ENCODE measurements at regions not wholly inside any gene's neighbourhood (a gene's known extent, or its start where the extent isn't known, plus 50 kb on each side); places are given as distances from the start of the nearest gene placed in this dataset.

DNA sequence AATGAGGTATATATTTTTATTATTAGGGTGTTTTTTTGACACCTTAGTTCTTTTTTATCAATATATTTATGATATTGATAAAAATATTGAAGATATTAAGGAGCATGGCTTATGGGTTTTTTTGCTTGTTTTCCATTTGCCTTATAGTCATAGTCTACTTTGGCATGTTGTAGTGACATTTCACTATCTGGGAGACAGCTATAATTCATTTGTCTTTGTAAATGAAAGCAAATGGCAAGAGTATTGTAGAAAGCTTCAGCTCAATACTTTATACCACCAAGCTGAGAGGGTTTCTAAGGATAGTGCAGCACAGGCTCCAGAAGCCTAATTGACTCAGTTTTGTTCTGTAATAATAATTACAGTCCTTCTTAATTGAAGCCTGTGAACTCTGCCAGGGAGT lies 1182.3 kb downstream of the EFNA5 start:
- Histone ChIP-seq H3F3A (replicated peaks; ENCODE audit: insufficient read depth) (no peaks in the 10 kb centered on the region), H3K27ac (ENCODE audit: low read depth in 2 of 2, low read length in 1 of 2) (peak overlapping the region in 1 of 2 experiments; percentile 22; a peak in 1 of 4 replicates), H4K20me1 (ENCODE audit: insufficient read depth) (no peaks in the 10 kb centered on the region), H3K9me2 (no peaks in the 10 kb centered on the region), H2AFZ (ENCODE audit: low read depth) (0 out of 2 replicates have a peak overlapping the region, but pooled peaks have one; percentile 3), H3K4me1 (ENCODE audit: control insufficient read depth in 1 of 2, insufficient read depth in 2 of 2, low read depth in 1 of 2, low read length in 1 of 2) (no peaks in the 10 kb centered on the region; a peak in 1 of 4 replicates), H3K36me3 (replicated peaks in 1 of 2; ENCODE audit: control insufficient read depth in 1 of 2, insufficient read depth in 2 of 2, low read length in 1 of 2) (no peaks in the 10 kb centered on the region), H3K4me3 (ENCODE audit: low read depth in 2 of 2, low read length in 1 of 2) (no peak overlapping the region), H3K79me2 (ENCODE audit: insufficient read depth) (no peaks in the 10 kb centered on the region), H3K9ac (no peak overlapping the region), H3K27me3 (ENCODE audit: insufficient read depth) (no peaks in the 10 kb centered on the region), H3K4me2 (no peak overlapping the region), H3K9me3 (no peaks in the 10 kb centered on the region; the same call in 1 of the 2 replicates)
- no peak for DNase-seq
- TF ChIP-seq EP300 (IDR thresholded peaks at IDR 0.05; ENCODE audit: borderline replicate concordance in 1 of 2, low read depth in 1 of 2, low read length in 1 of 2) (no peak), FOXM1 (IDR thresholded peaks at IDR 0.05; ENCODE audit: low read depth) (no peak), USF2 (IDR thresholded peaks at IDR 0.05; ENCODE audit: borderline replicate concordance, low read depth, low read length) (no peak), POLR2AphosphoS5 (IDR thresholded peaks at IDR 0.05; ENCODE audit: low read depth, low read length) (no peak), RFX5 (IDR thresholded peaks at IDR 0.05; ENCODE audit: low read length) (no peak)
- CTCF ChIA-PET = no interaction called here
- POLR2A ChIA-PET = no interaction called here

DNA sequence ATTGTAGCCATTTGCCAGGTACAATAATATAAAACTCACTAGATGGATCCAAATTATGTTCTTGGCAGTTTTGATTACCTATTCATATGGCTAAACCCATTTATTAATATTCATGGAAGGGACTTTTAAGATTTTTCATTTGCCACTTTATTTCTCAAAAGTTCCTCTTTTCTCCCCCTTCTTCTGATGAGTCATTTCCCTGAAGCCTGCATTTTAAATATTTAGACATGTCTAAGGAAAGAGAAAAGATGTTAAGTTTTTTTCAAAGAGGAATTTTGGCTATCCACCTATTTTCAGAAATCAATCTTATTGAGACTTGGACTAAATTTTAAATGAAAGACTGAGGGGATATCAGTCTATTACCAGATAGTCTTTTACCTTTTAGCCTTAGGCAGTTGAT lies 1189.4 kb downstream of the EFNA5 start:
- no peaks in the 10 kb centered on the region for H4K20me1 ChIP-seq (ENCODE audit: insufficient read depth)
- no peak overlapping the region for H3K27ac ChIP-seq (ENCODE audit: low read depth in 2 of 2, low read length in 1 of 2)
- TF ChIP-seq JUND (IDR thresholded peaks at IDR 0.05) (peak; percentile 51; the same call in 1 of the 2 replicates), FOSL2 (IDR thresholded peaks at IDR 0.05; ENCODE audit: borderline replicate concordance, low read depth) (peak; percentile 11; the same call in 1 of the 2 replicates), RFX5 (IDR thresholded peaks at IDR 0.05; ENCODE audit: low read length) (no peak)
- no peaks in the 10 kb centered on the region for H3K36me3 ChIP-seq (replicated peaks in 1 of 2; ENCODE audit: control insufficient read depth in 1 of 2, insufficient read depth in 2 of 2, low read length in 1 of 2)
- H3K9me2 ChIP-seq = no peaks in the 10 kb centered on the region
- no peak overlapping the region for H3K4me3 ChIP-seq (ENCODE audit: low read depth in 2 of 2, low read length in 1 of 2)
- POLR2A ChIA-PET = no interaction called here
- no peaks in the 10 kb centered on the region for H3K79me2 ChIP-seq (ENCODE audit: insufficient read depth)
- no peak overlapping the region for H3K9ac ChIP-seq
- no peaks in the 10 kb centered on the region for H3K9me3 ChIP-seq
- peak overlapping the region; percentile 7; the same call in 1 of the 2 replicates for H2AFZ ChIP-seq (ENCODE audit: low read depth)
- no peak overlapping the region for H3K4me2 ChIP-seq
- no peaks in the 10 kb centered on the region; a peak in 2 of 4 replicates for H3K4me1 ChIP-seq (ENCODE audit: control insufficient read depth in 1 of 2, insufficient read depth in 2 of 2, low read depth in 1 of 2, low read length in 1 of 2)
- CTCF ChIA-PET = no interaction called here
- no peaks in the 10 kb centered on the region for H3F3A ChIP-seq (replicated peaks; ENCODE audit: insufficient read depth)
- H3K27me3 ChIP-seq (ENCODE audit: insufficient read depth) = no peaks in the 10 kb centered on the region
- no peak for DNase-seq

DNA sequence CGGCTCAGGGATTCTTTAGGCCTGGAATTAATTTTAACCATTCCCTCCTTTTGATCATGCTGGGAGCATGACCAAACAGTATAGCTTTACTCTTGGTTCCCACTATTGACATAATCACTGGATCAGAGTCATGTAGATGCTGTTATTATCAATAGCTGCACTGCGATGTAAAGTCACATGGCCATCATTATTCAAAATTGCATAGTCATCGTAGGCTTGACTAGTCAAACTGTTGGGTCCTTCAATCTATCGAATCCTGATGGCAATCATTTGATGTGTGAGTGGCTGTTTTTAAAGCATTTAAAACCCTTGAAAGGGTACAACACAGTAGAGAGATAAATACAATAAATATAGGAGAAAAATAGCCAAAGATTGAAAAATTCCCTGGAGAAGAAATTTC lies 1194.1 kb downstream of the EFNA5 start:
- no peaks in the 10 kb centered on the region; a peak in 2 of 4 replicates for H3K4me1 ChIP-seq (ENCODE audit: control insufficient read depth in 1 of 2, insufficient read depth in 2 of 2, low read depth in 1 of 2, low read length in 1 of 2)
- no peaks in the 10 kb centered on the region for H3K9me2 ChIP-seq
- no peak overlapping the region for H3K9ac ChIP-seq
- no peak overlapping the region for H3K27ac ChIP-seq (ENCODE audit: low read depth in 2 of 2, low read length in 1 of 2)
- H3K36me3 ChIP-seq (replicated peaks in 1 of 2; ENCODE audit: control insufficient read depth in 1 of 2, insufficient read depth in 2 of 2, low read length in 1 of 2) = no peaks in the 10 kb centered on the region
- no peaks in the 10 kb centered on the region for H3K9me3 ChIP-seq
- H3F3A ChIP-seq (replicated peaks; ENCODE audit: insufficient read depth) = no peaks in the 10 kb centered on the region
- H3K79me2 ChIP-seq (ENCODE audit: insufficient read depth) = no peaks in the 10 kb centered on the region
- WGBS (ENCODE audit: low lambda C conversion rate) = 89% methylated on average over 4 of the region's 4 CpGs
- H3K4me2 ChIP-seq = no peak overlapping the region
- no peaks in the 10 kb centered on the region for H4K20me1 ChIP-seq (ENCODE audit: insufficient read depth)
- no peaks in the 10 kb centered on the region for H3K27me3 ChIP-seq (ENCODE audit: insufficient read depth)
- no peak overlapping the region for H3K4me3 ChIP-seq (ENCODE audit: low read depth in 2 of 2, low read length in 1 of 2)
- CTCF ChIA-PET = interaction anchor here (0.8 kb wide), 1 partner anchor 29 kb away, joined by 3 read pairs; no protein-coding TSS in a partner anchor
- DNase-seq = no peak
- POLR2A ChIA-PET = no interaction called here
- peak overlapping the region; percentile 24; the same call in 1 of the 2 replicates for H2AFZ ChIP-seq (ENCODE audit: low read depth)
- TF ChIP-seq RFX5 (IDR thresholded peaks at IDR 0.05; ENCODE audit: low read length) (no peak), RAD21 (IDR thresholded peaks at IDR 0.05; ENCODE audit: low read length) (no peak), REST (IDR thresholded peaks at IDR 0.05; ENCODE audit: low read depth, low read length) (no peak), SIN3A (IDR thresholded peaks at IDR 0.05; ENCODE audit: borderline replicate concordance, low read depth, low read length) (no peak), FOXM1 (IDR thresholded peaks at IDR 0.05; ENCODE audit: low read depth) (no peak), TAF1 (IDR thresholded peaks at IDR 0.05; ENCODE audit: borderline replicate concordance, low read depth, low read length) (no peak), YY1 (IDR thresholded peaks at IDR 0.05; ENCODE audit: low read depth) (no peak), NFIC (IDR thresholded peaks at IDR 0.05; ENCODE audit: borderline replicate concordance) (no peak), FOXJ3 (CRISPR knock-in tag; IDR thresholded peaks at IDR 0.05) (no peak), ELF1 (IDR thresholded peaks at IDR 0.05) (no peak), PBX3 (IDR thresholded peaks at IDR 0.05) (no peak)
- TF ChIP-seq, protein P1, sequence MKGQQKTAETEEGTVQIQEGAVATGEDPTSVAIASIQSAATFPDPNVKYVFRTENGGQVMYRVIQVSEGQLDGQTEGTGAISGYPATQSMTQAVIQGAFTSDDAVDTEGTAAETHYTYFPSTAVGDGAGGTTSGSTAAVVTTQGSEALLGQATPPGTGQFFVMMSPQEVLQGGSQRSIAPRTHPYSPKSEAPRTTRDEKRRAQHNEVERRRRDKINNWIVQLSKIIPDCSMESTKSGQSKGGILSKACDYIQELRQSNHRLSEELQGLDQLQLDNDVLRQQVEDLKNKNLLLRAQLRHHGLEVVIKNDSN (IDR thresholded peaks at IDR 0.05; ENCODE audit: borderline replicate concordance, low read depth) = no peak
